IPS-NIHi7 (cell line): ENCODE measurements at regions not wholly inside any gene's neighbourhood (a gene's known extent, or its start where the extent isn't known, plus 50 kb on each side); places are given as distances from the start of the nearest gene placed in this dataset.

Experiments
- DNase-seq: peaks from one replicate; pipeline ENCODE4 v3.0.0; 2012; ENCODE audit warnings: mixed read lengths; ENCODE audit errors: extremely low spot score

GRCh38 chr2:17079262-17079661 is 413.6 kb upstream of the CYRIA start:
- DNase-seq = no peak

DNA sequence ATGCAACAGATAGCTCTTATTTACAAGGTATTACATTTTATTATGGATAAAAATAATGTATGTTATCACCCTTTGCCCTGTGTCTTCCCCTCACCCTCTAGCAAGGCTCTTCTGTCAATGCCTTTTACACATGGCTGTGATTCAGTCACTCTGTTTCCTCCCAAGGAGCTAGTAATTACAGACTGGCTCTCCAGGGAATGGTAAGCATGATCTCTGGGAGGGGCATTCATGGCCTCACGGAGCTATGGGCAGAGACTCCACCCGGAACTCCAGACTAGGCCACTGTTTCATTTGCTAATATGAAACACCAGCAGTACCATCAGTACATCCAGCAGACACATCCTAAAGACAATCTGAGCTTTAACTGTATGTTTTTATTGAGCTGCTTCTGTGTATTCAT is 410.9 kb upstream of the CYRIA start:
- no peak for DNase-seq

DNA sequence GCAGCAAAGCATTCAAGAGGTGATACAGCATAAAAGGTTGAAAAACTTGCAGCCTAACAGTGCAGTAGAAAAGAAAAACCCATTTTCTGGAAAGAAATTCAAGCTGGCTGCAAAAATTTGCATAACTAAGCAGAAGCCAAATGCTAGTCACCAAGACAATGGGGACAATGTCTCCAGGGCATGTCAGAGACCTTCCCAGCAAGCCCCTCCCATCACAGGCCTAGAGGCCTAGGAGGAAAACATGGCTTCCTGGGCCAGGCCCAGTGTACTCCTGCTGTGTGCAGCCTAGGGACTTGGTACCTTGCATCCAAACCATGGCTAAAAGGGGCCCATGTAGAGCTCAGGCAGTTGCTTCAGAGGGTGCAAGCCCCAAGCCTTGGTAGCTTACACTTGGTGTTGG is 405.1 kb upstream of the CYRIA start:
- no peak for DNase-seq

- DNase-seq = no peak
These were observed 403.9 kb upstream of the CYRIA start for GRCh38 chr2:17069564-17069963.

GRCh38 chr2:17068021-17068420 is 402.4 kb upstream of the CYRIA start:
- no peak for DNase-seq

DNA sequence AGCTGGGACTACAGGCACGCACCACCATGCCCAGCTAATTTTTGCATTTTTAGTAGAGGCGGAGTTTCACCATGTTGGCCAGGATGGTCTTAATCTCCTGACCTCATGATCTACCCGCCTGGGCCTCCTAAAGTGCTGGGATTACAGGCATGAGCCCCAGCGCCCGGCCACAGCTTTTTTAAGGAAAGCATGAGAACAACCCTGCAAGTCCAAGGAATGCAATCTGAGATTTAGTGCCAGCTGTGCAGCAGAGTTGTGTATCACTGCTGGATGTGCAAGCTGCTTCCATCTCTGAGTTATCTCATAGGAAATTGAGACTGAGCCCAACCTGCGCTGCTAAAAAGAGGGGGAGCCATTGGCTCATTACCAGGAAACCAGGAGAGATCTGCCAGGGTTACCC is 399.9 kb upstream of the CYRIA start:
- DNase-seq = no peak

- DNase-seq = no peak
These were observed 395.4 kb upstream of the CYRIA start for GRCh38 chr2:17061028-17061427.

DNA sequence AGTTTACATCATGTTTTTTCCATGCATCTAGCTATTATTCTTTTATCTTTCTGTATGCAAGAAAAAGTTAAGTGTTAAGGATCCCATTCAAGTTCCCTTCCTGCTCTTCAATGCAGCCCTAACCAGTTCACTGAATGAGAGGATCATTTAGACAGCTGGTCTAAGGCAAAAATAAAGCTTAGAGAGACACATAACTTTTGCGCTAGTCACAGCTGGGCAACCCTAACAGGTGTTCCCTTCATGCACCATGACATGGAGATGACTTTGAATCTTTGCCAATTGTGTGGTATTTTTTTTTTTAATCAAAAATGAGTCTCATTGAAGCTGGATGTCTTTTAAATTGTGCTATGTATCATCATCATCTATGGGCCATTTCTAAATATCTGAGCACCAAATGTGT is 393.8 kb upstream of the CYRIA start:
- no peak for DNase-seq

GRCh38 chr2:17058772-17059402 is 393.3 kb upstream of the CYRIA start:
- peak; percentile 52 for DNase-seq

DNA sequence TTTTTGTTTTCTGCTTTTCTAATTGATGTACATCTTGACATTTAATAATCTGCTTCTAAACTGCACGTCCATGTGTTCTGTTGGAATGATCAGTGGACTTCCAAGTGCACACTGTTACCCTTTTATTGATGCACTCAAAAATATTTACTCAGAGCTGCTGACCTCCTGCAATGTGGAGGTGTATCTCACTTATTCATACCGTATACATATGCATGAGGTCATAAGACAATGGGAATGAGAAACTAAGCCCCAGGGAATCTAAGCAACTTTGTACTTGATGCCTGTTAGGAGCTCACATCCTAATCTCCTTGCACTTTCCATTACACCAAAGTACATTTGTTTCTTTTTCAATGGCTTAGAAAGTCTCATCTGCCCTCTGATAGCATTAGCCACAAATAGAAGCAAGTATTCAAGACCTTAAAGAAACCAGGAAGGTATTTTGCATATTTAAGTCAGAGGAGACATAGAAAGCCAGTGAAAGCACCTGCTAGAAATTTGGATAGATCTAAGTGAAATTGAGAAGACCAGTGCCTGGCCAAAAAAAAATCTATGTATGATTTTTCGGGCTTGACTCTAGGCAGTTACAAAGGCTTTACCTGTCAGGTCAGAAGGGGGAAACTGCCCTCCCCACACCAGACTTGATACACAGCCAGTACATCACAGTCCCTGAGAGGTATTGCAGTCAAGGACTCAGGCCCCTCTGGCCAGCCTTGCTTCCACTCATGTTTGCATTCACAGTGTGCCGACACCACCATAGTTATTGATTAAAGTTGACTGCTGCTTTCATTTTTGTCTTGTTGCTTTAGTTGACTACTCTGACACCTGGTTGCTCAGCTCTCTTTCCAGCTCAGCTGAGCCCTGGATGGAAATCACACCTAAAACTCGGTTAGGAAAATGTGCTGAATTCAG is 391.7 kb upstream of the CYRIA start:
- no peak for DNase-seq

- DNase-seq = peak; percentile 26
These were observed 390.6 kb upstream of the CYRIA start for GRCh38 chr2:17056236-17056635.

DNA sequence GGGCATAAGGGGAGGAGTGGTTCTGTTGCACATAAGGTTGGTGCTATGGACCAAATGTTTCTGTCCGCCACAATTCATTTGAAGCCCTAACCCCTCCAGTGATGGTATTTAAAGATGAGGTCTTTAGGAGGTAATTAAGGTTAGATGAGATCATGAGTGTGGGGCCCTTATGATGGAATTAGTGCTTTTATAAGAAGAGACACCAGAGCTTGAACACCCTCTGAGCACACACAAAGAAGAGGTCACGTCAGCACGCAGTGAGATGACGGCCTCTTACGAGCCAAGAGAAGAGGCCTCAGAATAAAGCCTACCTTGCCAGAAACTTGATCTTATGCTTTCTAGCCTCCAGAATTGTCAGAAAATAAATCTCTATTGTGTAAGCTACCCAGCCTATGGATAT is 386.4 kb upstream of the CYRIA start:
- no peak for DNase-seq

GRCh38 chr2:17051538-17051937 is 385.9 kb upstream of the CYRIA start:
- no peak for DNase-seq

DNA sequence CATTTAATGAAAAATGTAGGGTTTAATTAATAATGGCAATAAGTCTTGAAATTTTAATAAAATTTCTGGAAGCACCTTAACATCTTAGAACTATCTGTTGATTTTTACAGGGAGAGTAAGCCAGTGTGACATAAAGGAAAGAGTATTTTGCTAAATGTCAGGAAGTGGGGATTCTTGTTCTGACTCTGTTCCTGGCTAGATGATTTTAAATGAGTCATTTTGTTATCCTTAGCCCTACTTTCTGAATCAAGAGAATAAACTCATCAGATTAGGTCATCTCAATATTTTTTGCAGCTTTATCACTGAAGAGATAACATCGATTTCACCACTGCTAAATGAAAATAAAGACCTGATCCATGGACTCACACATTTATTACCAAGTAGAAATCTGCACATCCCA is 377.5 kb upstream of the CYRIA start:
- no peak for DNase-seq

DNA sequence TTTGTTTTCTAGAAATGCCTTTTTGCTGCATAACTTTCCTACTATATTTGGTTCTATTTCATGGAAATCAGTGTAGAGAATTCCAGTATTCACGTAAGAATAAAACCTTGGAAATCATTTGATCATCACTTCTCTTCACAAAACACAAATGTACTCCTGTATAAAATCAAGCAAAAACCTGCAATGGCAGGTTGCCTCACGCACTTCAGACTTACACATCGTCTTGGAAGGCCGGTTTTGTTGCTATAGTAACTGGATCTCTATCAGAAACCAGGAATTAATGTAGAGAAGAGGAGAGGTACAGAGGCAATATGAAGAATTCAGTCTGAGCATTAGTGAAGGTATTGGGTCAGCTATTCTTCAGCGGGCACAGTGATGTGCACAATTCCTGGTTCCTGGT is 370.7 kb upstream of the CYRIA start:
- no peak for DNase-seq

DNA sequence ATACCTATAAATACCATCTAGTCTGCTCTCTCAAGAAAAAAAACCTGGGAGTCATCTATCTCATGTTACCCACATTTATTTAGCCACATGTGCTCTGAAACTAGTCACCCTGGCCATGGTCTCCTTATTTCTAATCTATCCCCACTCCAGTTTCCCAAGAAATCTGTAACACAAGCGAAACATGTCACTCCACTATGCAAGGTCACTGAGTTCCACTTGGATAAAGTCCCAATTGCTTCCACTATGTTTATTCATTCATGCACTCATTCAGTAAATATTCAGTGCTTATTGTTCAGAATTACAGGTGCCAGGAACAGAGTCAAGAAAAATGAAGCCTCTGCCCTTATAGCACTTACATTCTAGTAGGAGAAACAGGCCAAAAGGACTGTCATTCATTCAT is 369.4 kb upstream of the CYRIA start:
- DNase-seq = no peak

DNA sequence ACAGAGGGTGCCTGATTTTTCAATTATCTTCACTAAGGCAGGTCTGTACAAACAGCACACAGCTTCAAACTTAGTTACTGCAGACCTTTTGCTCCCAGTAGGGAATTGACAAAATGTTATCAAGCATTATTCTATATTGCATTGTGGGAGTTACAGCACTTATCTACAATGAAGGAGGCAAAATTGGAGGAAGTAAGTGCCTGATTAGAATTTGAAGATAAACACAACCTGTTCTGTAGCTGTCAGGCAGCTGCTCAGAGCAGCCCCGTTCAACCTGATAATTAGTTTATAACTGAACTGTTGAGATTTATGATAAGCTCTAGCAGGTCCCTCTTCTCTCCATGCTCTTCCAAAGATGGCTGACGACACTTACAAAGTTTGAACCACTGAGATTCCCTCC is 364.4 kb upstream of the CYRIA start:
- DNase-seq = no peak

DNA sequence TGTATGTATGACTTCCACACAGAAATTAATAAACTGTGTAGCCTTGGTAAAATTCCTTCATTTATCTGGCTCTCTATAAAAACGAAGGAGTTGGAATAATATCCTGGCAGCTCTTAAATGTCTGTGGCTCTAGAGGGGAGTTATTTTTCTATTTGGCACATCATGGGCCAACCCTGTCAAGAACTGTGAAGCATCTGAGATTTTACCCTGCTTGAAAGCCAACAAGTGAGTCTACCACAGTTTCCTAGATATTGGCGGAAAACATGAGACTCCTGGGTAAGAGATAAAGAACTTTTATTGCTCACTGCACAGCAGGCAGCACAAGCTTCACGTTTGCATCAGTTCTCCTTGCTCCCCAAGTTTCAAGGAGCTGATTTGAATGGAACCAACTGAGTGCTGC is 346.7 kb upstream of the CYRIA start:
- DNase-seq = no peak

- no peak for DNase-seq
These were observed 344.5 kb upstream of the CYRIA start for GRCh38 chr2:17010104-17010503.

- no peak for DNase-seq
These were observed 334.5 kb upstream of the CYRIA start for GRCh38 chr2:17000184-17000482.

DNA sequence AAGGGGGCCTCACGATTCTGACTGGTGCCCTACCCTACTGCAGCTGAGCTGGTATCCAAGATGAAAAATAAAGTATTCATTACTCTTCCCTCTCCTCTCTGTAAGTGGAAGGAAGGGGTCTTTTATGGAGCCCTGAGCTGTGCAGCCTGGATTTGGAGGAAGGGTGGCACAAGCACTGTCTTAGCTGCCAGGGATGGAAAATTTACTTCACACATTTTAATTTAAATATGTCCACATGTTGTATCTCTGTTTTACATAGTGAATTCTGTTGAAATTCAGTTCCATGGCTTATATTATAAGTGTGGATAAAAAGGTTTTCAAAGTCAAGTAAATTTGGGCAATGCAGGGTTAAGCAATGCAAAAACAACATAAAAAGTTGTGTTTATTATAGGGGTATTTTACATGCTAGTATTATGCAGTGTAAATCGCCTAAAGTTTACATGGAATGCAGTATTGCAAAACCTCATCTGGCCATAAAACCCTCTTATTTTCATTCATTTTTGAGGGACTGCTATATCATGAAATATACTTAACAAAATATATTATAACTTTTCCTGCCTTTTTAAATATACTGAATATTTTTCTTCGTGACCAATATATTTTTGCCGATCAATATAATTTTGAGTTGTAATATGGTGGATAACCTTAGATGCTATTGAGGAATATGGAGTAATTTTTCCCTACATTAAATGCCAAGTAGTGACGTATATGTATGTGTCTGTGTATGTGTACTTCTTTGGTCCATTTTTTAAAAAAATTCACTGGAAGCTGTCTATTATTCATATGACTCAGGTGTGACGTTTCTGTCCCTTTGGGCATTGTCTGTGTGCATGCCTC is 333.9 kb upstream of the CYRIA start:
- no peak for DNase-seq

DNA sequence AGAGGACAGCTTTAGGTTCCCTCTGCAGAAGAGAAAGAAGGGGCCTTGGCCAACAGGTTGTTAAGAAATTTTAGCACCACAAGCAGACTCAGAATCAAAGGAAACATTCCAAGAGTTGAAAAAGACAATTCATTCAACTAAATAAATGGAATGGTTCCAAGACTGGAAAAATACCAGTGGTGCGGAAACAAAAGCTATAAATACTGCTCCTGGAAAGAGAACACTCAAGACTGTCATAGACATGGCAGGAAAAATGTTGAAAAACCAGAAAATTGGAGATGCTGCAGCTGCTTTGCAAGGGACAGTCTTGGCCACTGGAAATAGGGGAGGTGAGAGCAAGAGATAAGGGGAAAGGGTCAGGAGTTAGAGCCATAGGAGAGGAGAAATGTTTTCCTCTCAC is 312.7 kb upstream of the CYRIA start:
- no peak for DNase-seq

GRCh38 chr2:16974688-16975087 is 309.1 kb upstream of the CYRIA start:
- DNase-seq = no peak
